ENCODE measurements at regions not wholly inside any gene's neighbourhood (a gene's known extent, or its start where the extent isn't known, plus 50 kb on each side); places are given as distances from the start of the nearest gene placed in this dataset.

DNA sequence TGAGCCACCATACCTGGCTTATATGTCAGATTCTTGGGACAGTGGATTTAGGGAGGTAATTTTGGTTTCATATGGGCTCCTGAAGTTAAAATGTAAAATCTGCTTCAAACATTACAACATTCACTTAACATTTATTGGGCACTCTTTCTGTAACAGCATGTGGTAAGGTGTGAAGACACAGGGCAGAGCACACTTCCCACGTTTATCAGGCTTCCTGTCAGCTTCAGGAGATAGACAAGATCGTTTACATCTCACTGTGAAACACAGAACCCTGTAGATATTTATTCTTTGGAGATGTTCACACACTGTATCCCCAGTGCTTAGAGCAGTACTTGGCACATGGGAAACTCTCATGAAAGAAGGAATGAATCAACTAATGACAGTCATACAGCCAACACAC is 426.0 kb upstream of the RARB start:
- FAIRE-seq (no peak), DNase-seq (ENCODE audit: extremely low read depth in 1 of 4, low spot score in 3 of 4) (no peak), ATAC-seq (no peak)
- no peak overlapping the region for H3K9ac ChIP-seq (ENCODE audit: insufficient read depth in 1 of 2, low read depth in 2 of 2, low read length in 2 of 2)
- H3K9me3 ChIP-seq (replicated peaks; ENCODE audit: control insufficient read depth, insufficient read depth, low read depth, low read length) = no peaks in the 10 kb centered on the region
- H3K36me3 ChIP-seq (ENCODE audit: control insufficient read depth, insufficient read depth, low read length) = no peaks in the 10 kb centered on the region
- H4K20me1 ChIP-seq (replicated peaks; ENCODE audit: control insufficient read depth, insufficient read depth, low read length) = no peaks in the 10 kb centered on the region
- no peaks in the 10 kb centered on the region for H3K4me1 ChIP-seq (replicated peaks in 1 of 2; ENCODE audit: control insufficient read depth in 2 of 2, insufficient read depth in 2 of 2, low read length in 2 of 2)
- ChIA-PET CTCF (ENCODE audit: low intra/inter-chr PET ratio) (no interaction called here), POLR2A (no interaction called here)
- no peak overlapping the region for H3K4me3 ChIP-seq
- no peak overlapping the region for H2AFZ ChIP-seq (ENCODE audit: low read depth, low read length)
- in situ Hi-C loops (cut with MboI) = no loop called here
- intact Hi-C loops (cut with micrococcal nuclease) = no loop called here
- H3K4me2 ChIP-seq (ENCODE audit: insufficient read depth, low read length) = no peak overlapping the region
- no peaks in the 10 kb centered on the region for H3K79me2 ChIP-seq (ENCODE audit: control insufficient read depth, insufficient read depth, low read length)
- TF ChIP-seq NKRF (IDR thresholded peaks at IDR 0.05; ENCODE audit: borderline replicate concordance) (no peak), ZNF197 (CRISPR knock-in tag; IDR thresholded peaks at IDR 0.05; ENCODE audit: low read depth) (no peak), NR2C2 (CRISPR knock-in tag; IDR thresholded peaks at IDR 0.05) (no peak), NR2C2 (tag; IDR thresholded peaks at IDR 0.05) (no peak)
- H3K27ac ChIP-seq (ENCODE audit: extremely low read depth, low read depth, low read length) = no peak overlapping the region
- no peaks in the 10 kb centered on the region for H3K9me1 ChIP-seq (ENCODE audit: control insufficient read depth, insufficient read depth, low read length)
- WGBS (ENCODE audit: insufficient coverage, low coverage, missing lambda C conversion rate) = 2% methylated on average over 2 of the region's 2 CpGs
- BruUV-seq (replicated peaks) = no TSS peak
- no peaks in the 10 kb centered on the region for H3K27me3 ChIP-seq (ENCODE audit: control insufficient read depth in 2 of 2, insufficient read depth in 2 of 2, low read length in 2 of 2)

All from K562 (cell line).